Frontal cortex (tissue), 3 donors: ENCODE measurements at regions not wholly inside any gene's neighbourhood (a gene's known extent, or its start where the extent isn't known, plus 50 kb on each side); places are given as distances from the start of the nearest gene placed in this dataset.

ENCODE experiments used
- DNase-seq, 2 donors: peaks; one replicate each; pipeline ENCODE4 v3.0.0; 2012; ENCODE audit warnings: low spot score in 2 of 2
- FAIRE-seq: peaks from 2 replicates; lab custom pipeline; 2012; peaks lifted over from hg19 to GRCh38; lab: Jason Lieb, UNC
- donor health status: control.
- donor health status: control.
- donor health status: control.

DNA sequence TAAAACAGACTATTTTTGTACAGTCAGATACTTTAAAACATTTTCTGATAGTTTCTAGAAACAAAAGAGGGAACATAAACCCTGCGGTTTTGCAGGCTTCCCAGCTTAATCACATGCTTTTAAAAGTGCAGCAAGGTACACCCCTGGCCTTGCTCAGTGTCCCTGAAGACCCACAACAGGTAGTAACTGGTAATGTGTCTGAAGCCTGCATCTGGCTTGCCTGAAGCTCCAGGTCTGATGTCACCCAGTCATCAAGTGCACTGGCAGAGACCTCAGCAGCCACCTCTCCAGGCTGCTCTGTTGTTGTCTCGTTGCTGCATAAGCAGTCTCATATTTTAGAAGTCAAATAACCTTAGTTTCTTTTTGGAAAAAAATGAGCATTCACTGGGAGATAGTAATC is 376.1 kb upstream of the MTPN start:
- no peak for DNase-seq
- FAIRE-seq = no peak

DNA sequence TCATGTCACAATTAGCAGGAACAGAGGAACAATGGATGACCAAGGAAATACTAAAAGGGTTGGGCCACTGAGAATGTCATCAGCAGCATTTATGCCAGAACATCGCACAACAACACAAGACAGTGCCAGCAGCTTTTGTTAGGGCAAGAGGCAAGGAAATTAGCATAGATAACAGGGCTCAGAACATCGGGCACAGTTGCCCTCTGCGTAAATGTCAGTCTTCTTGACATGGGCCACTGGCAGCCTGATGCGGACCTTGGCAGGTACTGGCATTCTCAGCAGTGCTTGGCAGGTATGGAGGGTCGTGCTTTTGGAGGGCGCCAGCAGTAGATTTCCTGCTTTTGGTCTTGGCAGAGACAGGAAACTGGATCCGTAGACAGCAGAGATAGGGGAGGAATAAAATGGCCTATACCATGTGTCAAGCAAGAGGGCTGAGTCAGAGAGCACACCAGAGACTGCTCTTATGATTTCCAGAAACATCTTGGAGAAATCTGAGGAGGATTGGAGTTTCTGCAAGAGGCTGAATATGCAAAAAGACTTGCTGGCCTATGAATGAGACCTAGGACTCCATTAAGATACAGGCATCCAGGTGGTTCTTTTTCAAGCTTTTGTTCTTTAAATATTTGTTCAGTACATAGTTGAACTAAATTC is 371.5 kb upstream of the MTPN start:
- FAIRE-seq = no peak

DNA sequence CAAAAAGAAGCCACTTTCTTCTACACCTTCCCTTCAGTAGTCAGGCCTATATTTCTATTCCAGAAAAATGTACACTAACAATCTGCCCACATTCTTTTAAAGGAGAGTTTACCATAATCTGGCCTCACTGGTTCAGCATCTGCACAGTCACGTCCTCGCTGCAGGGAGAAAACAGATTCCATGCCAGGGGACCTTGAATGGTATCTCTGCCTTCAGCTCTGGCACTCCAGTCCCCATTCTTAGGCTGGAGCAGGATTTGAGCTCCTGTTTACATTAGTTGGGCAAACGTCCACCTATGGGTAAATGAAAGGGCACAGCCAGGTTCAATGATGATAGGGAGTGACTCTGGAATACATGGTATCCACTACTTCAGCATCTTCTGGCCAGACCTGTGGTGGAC is 371.0 kb upstream of the MTPN start:
- DNase-seq (no peak), FAIRE-seq (no peak)

More for the DNA sequence above, 371.5 kb upstream of the MTPN start:
- no peak for DNase-seq

DNA sequence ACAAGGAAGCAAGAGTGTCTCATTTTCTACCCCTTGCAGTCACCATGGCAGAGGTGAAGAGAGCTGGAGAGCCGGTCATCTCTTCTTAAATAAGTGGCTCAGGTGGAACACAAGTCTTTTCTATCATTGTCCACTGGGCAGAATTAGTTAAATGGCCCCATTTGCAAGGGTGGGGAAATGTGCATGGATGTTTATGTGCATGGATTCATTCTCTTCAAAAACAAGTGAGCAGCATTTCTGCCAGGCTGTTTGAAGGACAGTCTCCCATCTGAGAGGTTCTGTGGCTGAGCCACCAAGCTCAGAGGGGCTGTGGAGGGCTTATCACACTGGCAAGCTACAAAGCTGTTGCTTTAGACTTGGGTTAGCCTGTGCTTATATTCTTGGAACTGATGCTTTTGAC is 370.3 kb upstream of the MTPN start:
- no peak for DNase-seq
- no peak for FAIRE-seq

DNA sequence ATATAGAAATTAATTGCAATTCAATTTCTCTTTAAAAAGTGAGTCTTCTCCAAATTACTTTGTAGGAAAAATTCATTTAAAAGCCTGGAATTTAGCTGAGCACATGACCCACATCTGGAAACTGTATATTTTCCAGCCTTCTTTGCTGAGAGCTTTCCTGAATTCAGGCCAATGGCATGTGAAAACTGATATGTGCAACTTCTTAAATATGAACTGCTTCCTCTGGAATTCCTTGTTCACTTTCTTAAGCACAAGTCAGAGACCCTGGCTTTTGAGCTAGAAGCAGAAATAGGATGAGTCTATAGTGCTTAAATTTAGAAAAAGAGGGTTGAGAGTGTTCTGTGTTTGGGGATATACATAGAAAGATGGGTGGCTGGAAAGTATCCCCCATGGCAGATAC is 365.1 kb upstream of the MTPN start:
- no peak for DNase-seq
- FAIRE-seq = no peak

DNA sequence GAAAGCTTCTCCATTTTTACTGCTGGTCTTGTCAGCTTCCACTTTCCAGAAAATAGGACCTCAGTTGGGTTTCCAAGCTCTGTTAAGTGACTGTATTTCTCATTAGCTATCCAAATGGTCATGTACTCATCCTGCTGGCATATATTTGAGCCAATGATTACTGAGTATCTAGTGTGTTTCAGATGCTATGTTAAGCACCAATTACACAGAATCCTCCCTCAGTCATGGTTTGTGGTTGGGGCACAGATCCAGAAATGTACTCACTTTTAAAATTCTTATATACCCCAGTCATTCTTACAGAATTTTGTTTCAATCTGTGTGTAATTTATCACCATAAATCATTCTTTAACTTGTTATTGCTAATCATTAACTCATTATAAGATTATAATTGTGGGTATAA is 362.3 kb upstream of the MTPN start:
- DNase-seq (no peak), FAIRE-seq (no peak)

DNA sequence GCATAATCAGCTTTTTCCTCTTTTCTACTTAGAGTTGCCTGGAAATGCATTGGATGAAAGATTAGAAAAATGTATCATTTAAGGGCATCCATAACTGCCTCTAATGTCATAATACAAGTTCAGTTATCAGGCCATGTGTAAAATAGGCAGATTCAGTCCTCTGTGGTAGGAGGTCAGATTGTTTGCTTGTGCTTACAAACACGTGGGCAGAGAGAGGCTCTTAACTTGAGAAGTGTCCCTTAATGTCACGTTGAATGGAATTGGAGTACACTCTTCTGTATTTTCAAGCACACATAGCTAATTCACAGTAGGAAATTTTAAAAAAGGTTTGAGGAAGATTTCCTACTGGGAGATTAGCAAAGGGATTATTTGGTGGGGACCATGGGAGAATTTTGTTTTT is 359.8 kb upstream of the MTPN start:
- no peak for FAIRE-seq

DNA sequence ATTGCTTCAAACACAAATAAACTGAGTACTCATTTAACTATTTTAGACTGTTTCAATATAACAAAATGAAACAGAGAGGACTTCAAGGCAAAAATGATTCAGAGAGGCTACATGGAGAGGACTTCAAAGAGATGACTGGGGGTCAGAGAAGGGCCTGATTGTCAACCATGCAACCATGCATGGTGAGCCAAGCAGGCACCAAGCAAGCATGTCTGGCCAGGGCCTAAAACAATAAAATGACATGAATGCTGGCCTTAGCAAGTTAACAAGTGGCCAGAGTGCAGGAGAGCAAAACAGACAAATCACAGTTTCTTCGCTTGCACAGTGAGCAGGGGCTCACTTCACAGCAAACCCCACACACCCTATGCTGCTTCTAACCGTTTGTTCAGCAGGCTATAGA is 356.5 kb upstream of the MTPN start:
- DNase-seq (no peak), FAIRE-seq (no peak)

More for the DNA sequence above, 359.8 kb upstream of the MTPN start:
- DNase-seq = no peak

DNA sequence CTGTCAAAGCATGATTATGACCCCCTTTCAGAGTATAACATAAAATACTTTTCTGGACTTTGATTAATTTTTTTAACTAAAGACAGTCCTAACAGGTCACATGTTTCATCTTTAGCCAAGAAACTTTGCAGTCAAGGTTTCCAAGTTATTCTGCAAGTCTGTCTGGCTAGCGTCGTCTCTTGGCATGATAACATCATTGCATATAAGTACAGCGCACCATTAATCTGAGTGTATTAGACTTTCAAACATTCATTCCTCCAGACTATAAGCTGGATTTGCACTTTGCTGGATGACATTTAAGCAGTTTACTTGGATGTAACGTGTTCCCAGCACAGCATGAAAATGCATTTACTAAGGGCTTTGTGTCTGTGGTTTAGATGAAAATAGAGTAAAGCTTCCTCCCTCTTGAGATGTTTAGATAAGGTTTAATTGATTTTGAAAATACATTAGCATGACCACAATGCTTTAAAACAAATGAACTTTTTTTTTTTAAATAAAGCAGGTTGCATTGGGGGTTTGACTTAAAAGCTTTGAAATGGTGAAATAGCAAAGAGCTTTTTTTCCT is 349.0 kb upstream of the MTPN start:
- DNase-seq (no peak), FAIRE-seq (no peak)

DNA sequence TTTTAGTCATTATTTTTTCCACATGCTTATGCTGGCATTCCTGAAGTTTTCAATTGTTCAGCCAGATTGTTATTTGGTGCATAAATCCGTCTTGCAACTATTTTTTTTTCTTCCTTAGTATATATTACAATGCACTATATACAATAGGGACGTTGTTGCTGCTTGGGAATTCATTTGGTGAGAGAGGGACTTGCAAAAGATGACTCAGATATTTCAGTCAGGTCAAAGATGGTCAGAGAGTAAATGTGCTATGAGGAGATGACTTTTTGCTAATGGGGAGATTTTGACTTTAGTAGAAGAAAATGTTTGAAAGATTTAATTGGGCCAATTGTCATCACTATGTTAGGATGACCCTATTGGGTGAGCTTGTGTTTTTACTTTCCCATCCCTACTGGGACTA is 348.4 kb upstream of the MTPN start:
- FAIRE-seq = no peak
- no peak for DNase-seq

DNA sequence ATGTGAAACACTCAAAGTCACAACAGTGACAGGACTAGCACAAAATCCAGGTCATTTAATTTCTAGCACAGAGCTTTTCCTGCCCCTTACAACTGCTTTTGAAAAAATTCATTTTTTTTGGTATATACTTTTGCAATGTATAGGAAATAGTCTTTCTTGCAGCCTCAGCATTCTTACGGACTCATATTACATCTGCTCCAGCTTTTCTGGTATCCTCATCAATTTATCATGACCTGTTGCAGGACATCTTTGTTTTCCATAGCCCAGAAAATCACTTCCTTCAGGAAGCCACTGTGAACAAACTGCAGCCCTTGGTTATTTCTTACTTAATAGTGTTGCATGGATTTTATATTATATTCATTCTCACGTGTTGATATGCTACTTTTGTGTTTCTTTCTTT is 347.9 kb upstream of the MTPN start:
- no peak for FAIRE-seq
- DNase-seq = no peak

DNA sequence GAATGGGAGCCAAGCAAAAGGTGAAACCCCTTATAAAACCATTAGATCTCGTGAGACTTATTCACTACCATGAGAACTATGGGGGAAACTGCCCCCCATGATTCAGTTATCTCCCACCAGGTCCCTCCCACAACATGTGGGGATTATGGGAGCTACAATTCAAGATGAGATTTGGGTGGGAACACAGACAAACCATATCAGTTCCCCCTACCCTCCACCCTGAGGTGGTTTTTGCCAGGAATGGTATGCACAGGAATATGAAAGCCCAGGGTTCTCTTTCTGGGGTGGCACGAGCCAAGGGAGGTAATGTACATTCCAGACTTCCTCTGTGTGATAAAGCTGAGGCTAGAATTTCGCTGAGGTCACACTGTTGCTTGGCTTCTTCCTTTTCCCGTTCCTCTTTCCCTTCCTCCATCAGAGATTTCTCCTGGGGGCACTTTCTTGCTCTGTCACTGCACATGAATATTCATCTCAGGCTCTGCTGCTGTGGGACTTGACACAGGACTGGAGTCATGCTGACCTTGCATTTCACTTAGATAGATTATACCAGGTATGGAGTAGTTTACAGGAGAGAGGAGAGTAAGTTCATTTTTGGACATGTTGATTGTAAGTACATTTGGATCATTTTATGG is 347.0 kb upstream of the MTPN start:
- DNase-seq = no peak
- no peak for FAIRE-seq

DNA sequence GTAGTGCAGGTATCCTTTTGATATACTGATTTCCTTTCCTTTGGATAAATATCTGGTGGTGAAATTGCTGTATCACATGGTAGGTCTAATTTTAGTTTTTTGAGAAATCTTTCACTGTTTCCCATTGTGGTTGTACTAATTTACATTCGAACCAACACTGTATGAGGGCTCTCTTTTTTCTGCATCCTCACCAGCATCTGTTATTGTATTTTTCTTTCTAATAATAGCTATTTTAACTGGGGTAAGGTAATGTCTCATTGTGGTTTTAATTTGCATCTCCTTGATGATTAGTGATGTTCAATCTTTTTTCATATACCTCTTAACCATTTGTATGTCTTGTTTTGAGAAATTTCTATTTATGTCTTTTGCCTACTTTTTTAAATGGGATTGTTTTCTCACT is 335.4 kb upstream of the MTPN start:
- DNase-seq (no peak), FAIRE-seq (no peak)

DNA sequence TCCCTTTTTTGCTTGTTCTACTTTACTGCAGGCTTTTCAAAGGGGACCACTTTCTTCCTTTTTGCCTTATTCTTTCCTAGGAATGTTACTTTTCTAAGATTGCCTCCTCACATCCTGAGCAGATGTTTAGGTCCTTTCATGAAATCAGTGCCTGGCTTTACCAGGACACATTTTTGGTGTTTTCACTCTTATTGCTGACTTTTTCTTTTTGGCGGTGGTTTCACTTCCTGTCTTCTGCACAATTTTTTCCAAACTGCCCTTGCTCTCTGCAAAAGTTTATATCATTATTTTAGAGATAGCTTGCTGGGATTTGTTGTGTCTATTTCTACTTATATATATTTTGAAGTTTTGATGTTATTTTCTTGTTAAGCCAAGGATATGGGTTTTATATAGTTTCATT is 332.2 kb upstream of the MTPN start:
- DNase-seq (no peak), FAIRE-seq (no peak)

DNA sequence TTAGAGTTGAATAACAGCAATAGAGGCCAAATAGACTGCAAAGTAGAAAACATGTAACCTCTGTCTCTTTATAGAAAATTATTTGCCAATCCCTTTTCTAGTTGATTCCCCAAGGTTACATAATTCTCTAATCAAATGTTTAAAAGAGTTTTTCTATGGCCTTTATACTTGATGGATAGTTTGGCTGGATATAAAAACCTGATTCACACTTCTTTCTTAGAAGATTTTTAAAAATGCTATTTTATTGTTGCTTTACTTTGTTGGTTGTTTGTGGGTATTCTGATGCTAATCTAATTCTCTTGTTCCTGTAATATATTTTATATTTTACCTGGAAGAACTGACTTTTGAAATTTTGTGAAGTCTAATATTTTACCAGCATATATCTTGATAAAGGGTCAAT is 331.1 kb upstream of the MTPN start:
- FAIRE-seq = no peak
- DNase-seq = no peak

DNA sequence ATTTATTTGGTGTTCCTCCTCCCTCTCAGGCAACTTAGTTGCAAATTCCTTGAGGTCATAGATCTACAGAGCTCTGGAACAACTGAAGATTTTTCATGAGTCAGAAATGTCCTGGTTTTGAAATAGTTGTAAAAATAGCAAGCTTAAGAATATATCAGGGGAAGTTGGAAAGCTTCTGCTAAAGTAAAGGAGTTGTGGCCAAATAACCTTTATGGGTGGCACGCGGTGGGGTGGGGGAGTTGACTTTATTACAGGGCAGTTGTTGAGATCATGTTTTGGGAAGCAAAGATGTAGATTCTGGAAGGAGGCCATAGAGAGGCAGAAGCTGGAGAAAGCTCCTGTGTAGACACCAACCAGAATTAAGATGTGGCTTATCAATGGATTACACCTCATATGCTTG is 326.0 kb upstream of the MTPN start:
- FAIRE-seq (no peak), DNase-seq (no peak)

DNA sequence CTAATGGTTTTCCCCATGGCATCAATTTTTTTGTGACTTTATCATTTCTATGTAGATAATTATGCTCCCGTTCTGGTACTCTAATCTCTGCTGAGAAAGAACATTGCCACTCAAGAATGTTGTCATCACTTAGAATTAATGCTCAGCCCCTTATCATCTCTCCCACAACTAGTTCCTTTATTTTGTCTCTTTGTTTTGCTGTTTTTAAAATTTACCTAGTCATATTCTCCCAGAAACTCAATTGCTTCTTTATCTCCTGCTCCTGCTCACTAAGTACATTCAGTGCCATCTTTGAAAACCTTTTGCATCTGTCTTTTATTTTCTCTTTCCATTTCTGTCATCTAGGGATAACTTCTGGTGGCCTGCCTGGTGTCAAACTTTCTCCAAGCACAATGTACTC is 324.9 kb upstream of the MTPN start:
- no peak for FAIRE-seq
- no peak for DNase-seq

DNA sequence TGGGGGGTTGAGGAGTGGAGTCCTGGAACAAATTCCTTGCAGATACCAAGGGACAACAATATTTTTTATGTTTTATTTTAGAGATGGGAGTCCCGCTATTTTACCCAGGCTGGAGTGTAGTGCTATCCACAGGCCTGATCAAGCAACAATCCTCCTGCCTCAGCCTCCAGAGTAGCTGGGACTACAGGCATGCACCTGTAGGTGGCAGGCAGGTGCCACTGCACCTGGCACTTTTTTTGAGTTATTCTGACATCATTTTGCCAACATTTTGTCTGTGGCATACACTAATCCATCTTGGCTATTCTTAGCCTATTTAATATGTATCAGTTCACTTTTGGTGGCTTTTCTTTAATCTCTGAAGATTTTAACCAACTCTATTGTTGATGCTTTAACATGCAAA is 317.8 kb upstream of the MTPN start:
- DNase-seq (no peak), FAIRE-seq (no peak)

DNA sequence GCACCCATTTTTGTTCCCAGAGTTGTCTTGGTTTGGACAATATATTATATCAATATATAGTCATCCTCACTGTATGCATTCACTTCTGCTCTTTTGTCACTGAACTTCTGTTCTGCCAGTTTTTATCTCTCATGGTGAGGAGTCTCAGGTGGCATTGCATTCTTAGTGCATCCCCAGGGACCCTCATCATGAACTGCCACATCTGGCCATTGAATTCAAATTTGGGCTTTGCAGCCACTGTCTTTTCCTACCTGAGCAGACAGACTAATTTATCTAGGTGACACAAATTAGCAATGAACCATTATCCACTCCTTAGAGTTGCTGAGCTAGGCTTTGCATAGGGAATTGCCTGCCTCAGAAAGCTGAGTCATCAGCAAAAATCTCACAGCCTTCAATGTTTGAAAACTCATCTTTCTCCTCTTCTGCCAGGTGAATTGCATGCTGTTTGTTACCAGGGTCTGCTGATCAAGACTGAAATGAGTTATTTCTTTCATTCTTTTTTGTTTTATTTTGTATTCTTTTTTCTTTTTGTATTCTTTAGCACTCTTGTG is 316.8 kb upstream of the MTPN start:
- FAIRE-seq (no peak), DNase-seq (no peak)

DNA sequence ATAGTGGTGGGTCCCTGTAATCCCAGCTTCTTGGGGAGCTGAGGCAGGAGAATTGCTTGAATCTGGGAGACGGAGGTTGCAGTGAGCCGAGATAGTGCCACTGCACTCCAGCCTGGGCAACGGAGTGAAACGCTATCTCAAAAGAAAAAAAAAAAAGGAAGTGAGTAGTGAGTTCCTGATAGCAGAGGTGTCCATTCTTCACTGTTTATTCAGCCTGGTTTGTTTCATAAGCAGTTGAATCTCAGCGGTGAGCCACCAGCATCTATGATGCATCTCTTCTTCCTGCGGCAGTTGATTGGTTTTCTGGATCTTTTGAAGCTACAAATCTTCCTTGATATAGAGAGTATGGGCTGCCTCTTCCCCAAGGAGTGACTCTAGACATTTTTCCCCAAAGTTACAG is 316.1 kb upstream of the MTPN start:
- no peak for FAIRE-seq
- DNase-seq = no peak

DNA sequence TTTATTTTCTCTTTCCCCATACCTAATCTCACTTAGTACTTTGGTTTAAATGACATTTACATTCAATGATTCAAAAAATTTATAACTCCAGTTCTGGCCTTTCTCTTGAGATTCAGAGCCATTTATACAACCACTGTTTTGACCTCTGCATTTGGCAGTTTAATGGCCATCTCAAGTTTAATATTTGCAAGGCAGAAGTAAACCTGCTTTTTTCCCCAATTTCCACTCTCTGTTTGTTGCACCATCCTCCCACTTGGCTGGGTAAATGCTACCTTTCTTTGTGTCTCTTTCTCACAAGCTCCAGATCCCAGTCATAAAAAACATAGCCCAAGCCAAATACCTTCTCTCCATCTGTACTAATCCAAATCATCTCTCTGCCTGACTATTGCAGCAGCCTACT is 315.2 kb upstream of the MTPN start:
- FAIRE-seq (no peak), DNase-seq (no peak)

DNA sequence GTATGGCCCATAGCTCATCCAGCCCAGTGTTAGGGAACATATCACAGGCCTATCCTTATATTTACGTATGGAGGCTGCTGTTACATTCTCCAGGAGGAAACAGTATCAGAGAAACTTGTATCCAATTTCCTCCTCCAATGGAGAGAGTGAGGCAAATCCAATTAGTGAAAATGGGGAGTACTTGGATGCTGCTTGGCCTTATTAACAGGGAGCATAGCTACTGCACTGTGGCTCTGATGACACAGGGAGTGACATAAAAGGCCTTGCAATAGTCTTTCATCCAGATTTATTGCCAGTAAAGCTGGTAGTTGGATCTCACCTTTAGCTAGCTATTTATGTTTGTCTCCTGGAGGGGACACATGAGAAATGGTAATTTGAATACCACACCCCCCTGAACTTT is 313.2 kb upstream of the MTPN start:
- DNase-seq (no peak), FAIRE-seq (no peak)
